ENCODE measurements at regions not wholly inside any gene's neighbourhood (a gene's known extent, or its start where the extent isn't known, plus 50 kb on each side); places are given as distances from the start of the nearest gene placed in this dataset.

GRCh38 chr3:94258851-94259250 lies 196.0 kb downstream of the NSUN3 start:
- TF ChIP-seq, protein P1, sequence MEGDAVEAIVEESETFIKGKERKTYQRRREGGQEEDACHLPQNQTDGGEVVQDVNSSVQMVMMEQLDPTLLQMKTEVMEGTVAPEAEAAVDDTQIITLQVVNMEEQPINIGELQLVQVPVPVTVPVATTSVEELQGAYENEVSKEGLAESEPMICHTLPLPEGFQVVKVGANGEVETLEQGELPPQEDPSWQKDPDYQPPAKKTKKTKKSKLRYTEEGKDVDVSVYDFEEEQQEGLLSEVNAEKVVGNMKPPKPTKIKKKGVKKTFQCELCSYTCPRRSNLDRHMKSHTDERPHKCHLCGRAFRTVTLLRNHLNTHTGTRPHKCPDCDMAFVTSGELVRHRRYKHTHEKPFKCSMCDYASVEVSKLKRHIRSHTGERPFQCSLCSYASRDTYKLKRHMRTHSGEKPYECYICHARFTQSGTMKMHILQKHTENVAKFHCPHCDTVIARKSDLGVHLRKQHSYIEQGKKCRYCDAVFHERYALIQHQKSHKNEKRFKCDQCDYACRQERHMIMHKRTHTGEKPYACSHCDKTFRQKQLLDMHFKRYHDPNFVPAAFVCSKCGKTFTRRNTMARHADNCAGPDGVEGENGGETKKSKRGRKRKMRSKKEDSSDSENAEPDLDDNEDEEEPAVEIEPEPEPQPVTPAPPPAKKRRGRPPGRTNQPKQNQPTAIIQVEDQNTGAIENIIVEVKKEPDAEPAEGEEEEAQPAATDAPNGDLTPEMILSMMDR (IDR thresholded peaks at IDR 0.05): no peak
- no peak for TF ChIP-seq HMGXB4 (CRISPR knock-in tag; IDR thresholded peaks at IDR 0.05)

Data from WTC11 (cell line).